DND-41 (cell line): ENCODE measurements at regions not wholly inside any gene's neighbourhood (a gene's known extent, or its start where the extent isn't known, plus 50 kb on each side); places are given as distances from the start of the nearest gene placed in this dataset.

Experiments used
- ATAC-seq: fragments of 200-7000 bp; cut with Tn5 transposase; 3 replicates; pipeline ENCODE4 v1.9.1; 2021; ENCODE audit warnings: low read depth; ENCODE audit not compliant: insufficient read depth
- DNase-seq: peaks from one replicate; pipeline ENCODE4 v3.0.0-alpha.2; 2020
- H2AFZ ChIP-seq: 2 replicates; pipeline ENCODE4 v1.6.0; 2012; ENCODE audit warnings: low read depth, low read length
- H3K27ac ChIP-seq: 2 replicates; pipeline ENCODE4 v1.5.1; 2012; ENCODE audit warnings: low read length, inconsistent platforms
- H3K27me3 ChIP-seq: fragments of 200-600 bp; sonication (generic); 2 replicates; pipeline ENCODE4 v1.6.0; 2012; ENCODE audit warnings: low read length, mild to moderate bottlenecking, inconsistent platforms; ENCODE audit not compliant: insufficient read depth, poor library complexity
- H3K36me3 ChIP-seq: 2 replicates; pipeline ENCODE4 v1.5.1; 2012; ENCODE audit warnings: low read length, inconsistent platforms; ENCODE audit not compliant: insufficient read depth
- H3K4me1 ChIP-seq: 2 replicates; pipeline ENCODE4 v1.5.1; 2012; ENCODE audit warnings: mild to moderate bottlenecking, low read length; ENCODE audit not compliant: insufficient read depth
- H3K4me2 ChIP-seq: 2 replicates; pipeline ENCODE4 v1.6.0; 2012; ENCODE audit warnings: mild to moderate bottlenecking, moderate library complexity, low read length, inconsistent platforms; ENCODE audit not compliant: insufficient read depth
- H3K4me3 ChIP-seq, 2 experiments: fragments of 200-600 bp in 1 of 2; shearing (Covaris generic) in 1 of 2; 2 replicates each; pipeline ENCODE4 v1.5.1; 2012 to 2016; ENCODE audit warnings: inconsistent platforms in 2 of 2, low read length in 2 of 2, mild to moderate bottlenecking in 2 of 2, low read depth in 1 of 2, moderate library complexity in 1 of 2
- H3K79me2 ChIP-seq: 2 replicates; pipeline ENCODE4 v1.6.0; 2012; ENCODE audit warnings: low read length, inconsistent platforms; ENCODE audit not compliant: insufficient read depth
- H3K9ac ChIP-seq: 2 replicates; pipeline ENCODE4 v1.6.0; 2012; ENCODE audit warnings: low read depth, mild to moderate bottlenecking, inconsistent platforms, low read length, moderate library complexity
- H3K9me3 ChIP-seq: 2 replicates; pipeline ENCODE4 v1.5.1; 2012; ENCODE audit warnings: low read length, moderate library complexity, mild to moderate bottlenecking, inconsistent platforms; ENCODE audit not compliant: insufficient read depth, severe bottlenecking
- H4K20me1 ChIP-seq: 2 replicates; pipeline ENCODE4 v1.6.0; 2012; ENCODE audit warnings: low read length; ENCODE audit not compliant: insufficient read depth
- CTCF ChIP-seq: IDR thresholded peaks from 2 replicates; pipeline ENCODE4 v1.5.1; 2012; ENCODE audit warnings: borderline replicate concordance, low read length, moderate library complexity, mild to moderate bottlenecking; ENCODE audit not compliant: poor library complexity, severe bottlenecking; ENCODE audit errors: extremely low read depth
- EZH2 ChIP-seq: IDR thresholded peaks from 3 replicates; pipeline ENCODE4 v1.6.1; 2012; ENCODE audit warnings: borderline replicate concordance, low read depth, mild to moderate bottlenecking, moderate library complexity, low read length, inconsistent platforms; ENCODE audit not compliant: severe bottlenecking

DNA sequence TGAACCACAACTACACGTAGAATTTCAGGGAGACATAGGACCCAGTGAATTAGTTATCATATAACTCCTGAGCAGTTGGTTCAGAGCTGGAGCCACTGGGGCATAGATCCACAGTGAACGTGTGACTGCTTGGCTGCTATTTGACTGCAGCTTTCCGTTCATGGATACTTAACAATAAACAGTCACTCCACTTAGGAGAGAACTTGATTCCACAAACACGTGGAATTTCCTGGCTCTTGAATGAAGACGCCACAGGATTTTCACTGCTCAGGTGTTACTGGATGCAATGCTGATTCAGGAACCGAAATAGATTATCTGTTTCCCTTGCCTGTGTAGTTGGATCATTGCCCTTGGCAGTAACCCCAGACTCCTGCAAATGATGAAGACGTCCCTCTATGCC, 679.1 kb upstream of the ZEB2 start:
- TF ChIP-seq EZH2 (no peak), CTCF (no peak)
- H2AFZ ChIP-seq: no peak overlapping the region; the same call in 1 of the 2 replicates
- no peaks in the 10 kb centered on the region for H4K20me1 ChIP-seq
- H3K4me2 ChIP-seq: no peak overlapping the region
- no peak for DNase-seq
- no peaks in the 10 kb centered on the region for H3K9me3 ChIP-seq
- H3K9ac ChIP-seq: no peak overlapping the region
- no peaks in the 10 kb centered on the region for H3K79me2 ChIP-seq
- no peaks in the 10 kb centered on the region for H3K27me3 ChIP-seq
- ATAC-seq: no peak
- no peak overlapping the region for H3K27ac ChIP-seq
- H3K4me3 ChIP-seq: no peak overlapping the region
- no peaks in the 10 kb centered on the region for H3K36me3 ChIP-seq
- no peaks in the 10 kb centered on the region for H3K4me1 ChIP-seq

DNA sequence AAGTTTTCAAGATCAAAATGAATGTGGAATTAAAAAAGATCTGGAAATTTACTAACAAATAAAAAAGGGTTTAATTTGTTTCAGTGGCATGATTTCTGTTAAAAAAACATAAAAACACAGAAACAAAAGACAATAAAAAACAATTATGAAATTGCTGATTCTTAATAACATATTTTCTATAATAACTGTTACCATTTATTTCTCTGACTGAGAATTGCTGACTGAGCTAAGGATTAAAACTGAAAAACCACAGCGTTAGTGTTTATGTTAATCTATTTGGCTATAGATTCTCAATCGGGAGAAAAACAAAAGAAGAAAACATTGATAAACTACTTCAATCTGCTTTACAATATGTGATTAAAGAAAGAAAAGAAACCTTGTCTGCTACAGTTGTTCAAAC, 678.6 kb upstream of the ZEB2 start:
- Histone ChIP-seq H3K4me3 (no peak overlapping the region), H3K9me3 (no peaks in the 10 kb centered on the region), H3K36me3 (no peaks in the 10 kb centered on the region), H3K27me3 (no peaks in the 10 kb centered on the region), H3K27ac (no peak overlapping the region), H2AFZ (no peak overlapping the region; the same call in 1 of the 2 replicates), H4K20me1 (no peaks in the 10 kb centered on the region), H3K4me2 (no peak overlapping the region), H3K79me2 (no peaks in the 10 kb centered on the region), H3K9ac (no peak overlapping the region), H3K4me1 (no peaks in the 10 kb centered on the region)
- ATAC-seq (no peak), DNase-seq (no peak)
- TF ChIP-seq CTCF: no peak
- no peak for TF ChIP-seq EZH2

GRCh38 chr2:145197944-145198343, 678.0 kb upstream of the ZEB2 start:
- H3K4me1 ChIP-seq: no peaks in the 10 kb centered on the region
- no peaks in the 10 kb centered on the region for H3K9me3 ChIP-seq
- no peak overlapping the region for H3K4me3 ChIP-seq
- H4K20me1 ChIP-seq: no peaks in the 10 kb centered on the region
- no peak overlapping the region for H3K9ac ChIP-seq
- no peak overlapping the region for H3K4me2 ChIP-seq
- H2AFZ ChIP-seq: no peak overlapping the region
- DNase-seq (no peak), ATAC-seq (no peak)
- H3K36me3 ChIP-seq: no peaks in the 10 kb centered on the region
- no peaks in the 10 kb centered on the region for H3K27me3 ChIP-seq
- H3K27ac ChIP-seq: no peak overlapping the region
- H3K79me2 ChIP-seq: no peaks in the 10 kb centered on the region
- TF ChIP-seq CTCF (no peak), EZH2 (no peak)

DNA sequence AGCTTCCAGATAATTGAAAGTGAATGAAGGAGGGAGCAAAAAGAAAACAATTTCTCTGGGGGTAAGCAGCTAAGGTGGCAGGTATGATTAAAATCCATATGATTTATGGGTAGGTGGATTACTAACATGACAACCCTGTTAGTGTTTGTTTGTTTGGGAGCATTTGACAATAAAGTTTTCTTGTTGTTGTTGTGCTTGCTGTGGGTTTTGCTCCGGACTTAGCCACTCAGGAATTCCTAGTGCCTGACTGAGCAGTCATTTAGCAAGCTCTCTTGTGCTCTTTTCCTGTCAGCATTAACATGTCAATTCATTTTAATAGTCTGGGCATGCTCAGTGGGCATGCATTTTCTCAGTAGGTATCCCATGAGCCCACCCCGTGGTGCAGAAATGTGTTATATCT, 674.8 kb upstream of the ZEB2 start:
- Histone ChIP-seq H4K20me1 (no peaks in the 10 kb centered on the region), H3K4me2 (no peak overlapping the region), H3K9ac (no peak overlapping the region), H3K4me1 (no peaks in the 10 kb centered on the region), H2AFZ (no peak overlapping the region), H3K36me3 (no peaks in the 10 kb centered on the region), H3K27ac (no peak overlapping the region), H3K79me2 (no peaks in the 10 kb centered on the region), H3K9me3 (no peaks in the 10 kb centered on the region), H3K4me3 (no peak overlapping the region), H3K27me3 (no peaks in the 10 kb centered on the region)
- ATAC-seq (no peak), DNase-seq (no peak)
- TF ChIP-seq EZH2 (no peak), CTCF (no peak)
